Heart left ventricle (tissue), 13 donors: ENCODE measurements at regions not wholly inside any gene's neighbourhood (a gene's known extent, or its start where the extent isn't known, plus 50 kb on each side); places are given as distances from the start of the nearest gene placed in this dataset.

Experiments
- CTCF ChIP-seq, 12 donors: fragments of 200-600 bp; sonication (generic) in 4 of 12; IDR thresholded peaks; one replicate each; pipeline versions ENCODE4 v1.5.0 to v1.8.0; 2018 to 2022; ENCODE audit warnings: antibody characterized with exemption in 12 of 12, mild to moderate bottlenecking in 5 of 12
- POLR2A ChIP-seq, 2 donors: fragments of 450-650 bp; IDR thresholded peaks; one replicate each; pipeline ENCODE4 v1.6.1; 2017; ENCODE audit warnings: antibody characterized with exemption in 2 of 2, mild to moderate bottlenecking in 2 of 2, moderate library complexity in 2 of 2
- donor health status: ischemic (EF 13 %, LVEDD 7.1; RV severe dilation, severe dysfunction).
- donor health status: DM: no; HTN: yes; CAD: no.
- donor health status: DM: no; HTN: no; CAD: no.
- donor health status: ischemic (EF 25% LVEDD 6.9; RV normal size, moderate dysfunction).
- donor health status: ischemic (EF 25% LVEDD 5.7; RV mildly dilated, moderate dysfunction).
- donor health status: ischemic (EF 35%, LVEDD 5.7; RV mildly dilated, moderate dysfunction).
- donor health status: nonischemic (EF 11% LVEDD 7.7; RV severe dilation, severe dysfunction).
- donor health status: DM: yes; HTN: yes; CAD: no.
- donor health status: PGD.
- donor health status: ischemic (EF 29% LVEDD 5.4; RV normal size, mild dysfunction).
- donor health status: nonischemic (EF 23%, LVEDD 6.1; RV moderate dilation, normal function).

DNA sequence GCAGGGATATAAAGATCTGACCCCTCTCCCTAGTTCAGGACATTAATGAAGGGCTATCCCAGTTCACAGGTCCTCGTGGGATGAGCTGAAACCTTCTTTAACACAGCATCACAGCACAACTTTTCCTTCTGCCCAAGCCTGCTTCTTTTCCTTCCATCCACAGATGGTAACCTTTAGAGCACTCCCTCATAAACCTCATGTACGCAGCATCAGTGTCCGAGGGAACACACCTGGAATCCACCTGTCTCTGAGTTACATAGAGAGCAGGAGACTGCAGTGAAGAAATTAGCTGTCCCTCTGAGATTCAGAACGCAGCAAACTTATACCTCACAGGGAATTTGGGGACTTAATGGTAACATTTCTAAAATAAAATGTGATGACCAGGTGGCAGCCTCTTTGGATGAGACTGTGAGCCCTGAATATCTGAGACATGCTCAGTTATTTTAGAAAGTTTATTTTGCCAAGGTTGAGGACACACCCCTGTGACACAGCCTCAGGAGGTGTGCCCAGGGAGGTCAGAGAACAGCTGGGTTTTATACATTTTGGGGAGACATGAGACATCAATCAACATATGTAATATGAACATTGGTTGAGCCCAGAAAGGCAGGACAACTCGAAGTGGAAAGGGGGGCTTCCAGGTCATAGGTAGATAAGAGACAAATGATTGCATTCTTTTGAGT, 73.8 kb upstream of the PACRGL start:
- TF ChIP-seq CTCF (IDR thresholded peaks at IDR 0.05): no peak
- TF ChIP-seq POLR2A (IDR thresholded peaks at IDR 0.05): no peak
